HUES6 (cell line): ENCODE measurements at regions not wholly inside any gene's neighbourhood (a gene's known extent, or its start where the extent isn't known, plus 50 kb on each side); places are given as distances from the start of the nearest gene placed in this dataset.
"Not testable (repeated sequence)": the region's sequence is repeated elsewhere in the genome, so short reads cannot be mapped to it uniquely, and the experiment has no call there.

Experiments used
- H3K27ac ChIP-seq: 2 replicates; pipeline ENCODE4 v1.7.0; 2013; ENCODE audit warnings: low read depth, mild to moderate bottlenecking, low read length, inconsistent platforms
- H3K27me3 ChIP-seq: 2 replicates; pipeline ENCODE4 v1.6.1; 2013; ENCODE audit warnings: low read length; ENCODE audit not compliant: control insufficient read depth, insufficient read depth
- H3K36me3 ChIP-seq: 2 replicates; pipeline ENCODE4 v1.6.1; 2013; ENCODE audit warnings: low read length; ENCODE audit not compliant: control insufficient read depth, insufficient read depth
- H3K4me1 ChIP-seq: 2 replicates; pipeline ENCODE4 v1.6.1; 2013; ENCODE audit warnings: low read length; ENCODE audit not compliant: control insufficient read depth, insufficient read depth
- H3K4me3 ChIP-seq: 2 replicates; pipeline ENCODE4 v1.5.1; 2013; ENCODE audit warnings: low read depth, low read length
- H3K9ac ChIP-seq: one replicate; pipeline ENCODE4 v1.6.1; 2013; ENCODE audit warnings: mild to moderate bottlenecking, low read length
- H3K9me3 ChIP-seq: 2 replicates; pipeline ENCODE4 v1.6.1; 2013; ENCODE audit warnings: low read depth, low read length; ENCODE audit not compliant: control insufficient read depth, insufficient read depth

- Histone ChIP-seq H3K9me3 (no peaks in the 10 kb centered on the region), H3K4me3 (no peak overlapping the region)
These were observed 239.6 kb downstream of the SKIDA1 start for GRCh38 chr10:21285742-21286331.

DNA sequence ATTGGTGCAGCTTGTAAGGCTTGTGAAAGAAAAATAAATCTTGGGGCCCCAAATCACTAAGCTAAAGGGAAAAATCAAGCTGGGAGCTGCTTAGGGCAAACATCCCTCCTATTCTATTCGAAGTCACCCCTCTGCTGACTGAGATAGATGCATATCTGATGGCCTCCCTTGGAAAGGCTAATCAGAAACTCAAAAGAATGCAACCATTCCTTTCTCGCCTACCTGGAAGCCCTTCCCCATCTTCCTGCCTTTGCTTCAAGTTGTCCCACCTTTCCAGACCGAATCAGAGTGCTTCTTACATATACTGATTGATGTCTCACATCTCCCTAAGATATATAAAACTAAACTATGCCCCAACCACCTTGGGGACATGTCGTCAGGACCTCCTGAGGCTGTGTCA, 240.3 kb downstream of the SKIDA1 start:
- Histone ChIP-seq H3K4me3 (no peak overlapping the region), H3K27ac (peak overlapping the region; percentile 32; the same call in 1 of the 2 replicates), H3K36me3 (no peaks in the 10 kb centered on the region), H3K4me1 (peaks cover 61% of the 10 kb centered on the region), H3K9me3 (no peaks in the 10 kb centered on the region), H3K9ac (peak overlapping the region; percentile 40), H3K27me3 (no peaks in the 10 kb centered on the region)

More at GRCh38 chr10:21285742-21286331, 239.6 kb downstream of the SKIDA1 start:
- peak overlapping the region; percentile 32; the same call in 1 of the 2 replicates for H3K27ac ChIP-seq
- peaks cover 63% of the 10 kb centered on the region for H3K4me1 ChIP-seq
- no peaks in the 10 kb centered on the region for H3K27me3 ChIP-seq
- H3K36me3 ChIP-seq: no peaks in the 10 kb centered on the region
- peak overlapping the region; percentile 40 for H3K9ac ChIP-seq

- Histone ChIP-seq H3K4me1 (peaks cover 56% of the 10 kb centered on the region), H3K4me3 (no peak overlapping the region), H3K9ac (no peak overlapping the region), H3K36me3 (no peaks in the 10 kb centered on the region), H3K27me3 (no peaks in the 10 kb centered on the region), H3K27ac (peak overlapping the region; percentile 32; the same call in 1 of the 2 replicates), H3K9me3 (no peaks in the 10 kb centered on the region)
These were observed 241.2 kb downstream of the SKIDA1 start for GRCh38 chr10:21284301-21284700.

DNA sequence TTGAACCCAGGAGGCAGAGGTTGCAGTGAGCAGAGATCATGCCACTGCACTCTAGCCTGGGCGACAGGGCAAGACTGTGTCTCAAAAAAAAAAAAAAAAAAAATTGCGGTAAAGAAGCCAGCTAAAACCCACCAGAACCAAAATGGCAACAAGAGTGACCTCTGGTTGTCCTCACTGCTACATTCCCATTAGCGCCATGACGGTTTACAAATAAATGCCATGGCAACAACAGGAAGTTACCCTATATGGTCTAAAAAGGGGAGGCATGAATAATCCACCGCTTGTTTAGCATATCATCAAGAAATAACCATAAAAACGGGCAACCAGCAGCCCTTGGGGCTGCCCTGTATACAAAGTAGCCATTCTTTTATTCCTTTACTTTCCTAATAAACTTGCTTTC, 242.4 kb downstream of the SKIDA1 start:
- H3K27me3 ChIP-seq, H3K4me3 ChIP-seq, H3K9me3 ChIP-seq, H3K36me3 ChIP-seq: not testable (repeated sequence)
- H3K4me1 ChIP-seq: peaks cover 60% of the 10 kb centered on the region
- H3K9ac ChIP-seq: peak overlapping the region; percentile 83
- peak overlapping the region; percentile 87 for H3K27ac ChIP-seq

- Histone ChIP-seq H3K36me3 (no peaks in the 10 kb centered on the region), H3K4me3 (peak overlapping the region; percentile 1; the same call in 1 of the 2 replicates), H3K9me3 (no peaks in the 10 kb centered on the region), H3K27me3 (no peaks in the 10 kb centered on the region), H3K9ac (peak overlapping the region; percentile 83), H3K27ac (peak overlapping the region; percentile 87), H3K4me1 (peaks cover 56% of the 10 kb centered on the region)
These were observed 243.6 kb downstream of the SKIDA1 start for GRCh38 chr10:21281765-21282484.

GRCh38 chr10:21280971-21281572, 244.4 kb downstream of the SKIDA1 start:
- Histone ChIP-seq H3K27ac (peak overlapping the region; percentile 62), H3K4me1 (peaks cover 56% of the 10 kb centered on the region), H3K4me3 (no peak overlapping the region)

DNA sequence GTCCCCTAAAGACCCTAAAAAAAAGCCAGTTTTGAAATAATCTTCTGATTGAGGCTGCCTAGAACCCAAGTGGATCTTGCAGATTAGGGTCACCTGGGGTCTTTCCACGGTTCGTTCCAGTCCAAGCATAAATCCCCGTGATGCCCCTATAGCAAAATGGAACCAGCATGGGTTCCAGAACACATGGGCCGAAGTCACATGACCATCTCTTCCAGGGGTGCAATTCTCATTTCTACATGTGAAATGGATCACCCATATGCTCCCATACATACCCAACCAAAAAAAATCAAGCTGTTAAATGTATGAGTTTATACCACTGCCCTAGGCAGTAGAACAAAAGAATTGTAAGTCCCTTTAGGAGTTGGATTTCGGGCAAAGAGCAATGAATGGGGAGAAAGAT, 245.4 kb downstream of the SKIDA1 start:
- no peak overlapping the region for H3K4me3 ChIP-seq
- H3K9ac ChIP-seq: no peak overlapping the region
- no peaks in the 10 kb centered on the region for H3K27me3 ChIP-seq
- H3K4me1 ChIP-seq: peaks cover 47% of the 10 kb centered on the region
- peak overlapping the region; percentile 62; the same call in 1 of the 2 replicates for H3K27ac ChIP-seq
- H3K9me3 ChIP-seq: peaks cover 4% of the 10 kb centered on the region
- H3K36me3 ChIP-seq: peaks cover 6% of the 10 kb centered on the region; the same call in 1 of the 2 replicates

More at GRCh38 chr10:21280971-21281572, 244.4 kb downstream of the SKIDA1 start:
- peaks cover 2% of the 10 kb centered on the region; the same call in 1 of the 2 replicates for H3K36me3 ChIP-seq
- H3K9ac ChIP-seq: peak overlapping the region; percentile 60
- no peaks in the 10 kb centered on the region for H3K27me3 ChIP-seq
- H3K9me3 ChIP-seq: no peaks in the 10 kb centered on the region

- Histone ChIP-seq H3K27ac (no peak overlapping the region), H3K9ac (no peak overlapping the region), H3K4me1 (peaks cover 38% of the 10 kb centered on the region), H3K27me3 (no peaks in the 10 kb centered on the region), H3K9me3 (peaks cover 7% of the 10 kb centered on the region), H3K36me3 (peaks cover 9% of the 10 kb centered on the region; the same call in 1 of the 2 replicates), H3K4me3 (no peak overlapping the region)
These were observed 246.3 kb downstream of the SKIDA1 start for GRCh38 chr10:21279217-21279575.

- Histone ChIP-seq H3K9me3 (peaks cover 7% of the 10 kb centered on the region), H3K27me3 (no peaks in the 10 kb centered on the region), H3K36me3 (peaks cover 15% of the 10 kb centered on the region; the same call in 1 of the 2 replicates), H3K9ac (peak overlapping the region; percentile 25), H3K27ac (no peak overlapping the region), H3K4me1 (peaks cover 34% of the 10 kb centered on the region), H3K4me3 (no peak overlapping the region)
These were observed 246.8 kb downstream of the SKIDA1 start for GRCh38 chr10:21278491-21279216.

DNA sequence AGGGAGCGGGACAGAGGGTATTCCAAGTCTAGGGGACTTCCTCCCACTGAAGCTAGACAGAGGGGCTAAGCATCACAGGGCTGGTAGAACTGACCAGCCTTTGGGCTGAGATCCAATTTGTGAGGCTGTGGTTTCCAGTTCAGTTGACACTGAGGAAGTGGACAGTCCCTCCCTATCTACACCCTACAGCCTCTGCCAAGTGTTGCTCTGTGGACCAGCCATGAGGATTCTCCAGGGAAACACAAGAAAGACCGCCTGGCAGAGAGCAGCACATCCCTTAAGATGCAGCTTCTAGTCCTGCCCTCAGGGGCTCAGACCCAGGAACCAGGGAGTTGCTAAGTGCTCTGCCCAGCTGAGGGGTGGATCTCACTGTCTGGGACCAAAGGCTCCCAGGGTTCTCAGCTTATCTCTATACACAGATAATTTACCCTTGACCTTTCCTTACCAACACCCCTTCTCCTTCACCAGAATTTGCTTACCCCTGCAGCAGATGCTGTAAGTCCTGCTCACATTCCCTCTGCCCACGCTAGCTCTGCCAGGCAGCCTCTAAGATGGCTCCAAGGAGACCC, 252.0 kb downstream of the SKIDA1 start:
- H3K27ac ChIP-seq: no peak overlapping the region

More for the DNA sequence above, 252.0 kb downstream of the SKIDA1 start:
- H3K27me3 ChIP-seq: no peaks in the 10 kb centered on the region
- peaks cover 2% of the 10 kb centered on the region for H3K4me1 ChIP-seq
- no peak overlapping the region for H3K9ac ChIP-seq
- H3K36me3 ChIP-seq: peaks cover 22% of the 10 kb centered on the region
- H3K9me3 ChIP-seq: peaks cover 14% of the 10 kb centered on the region
- no peak overlapping the region for H3K4me3 ChIP-seq
